ENCODE measurements at regions not wholly inside any gene's neighbourhood (a gene's known extent, or its start where the extent isn't known, plus 50 kb on each side); places are given as distances from the start of the nearest gene placed in this dataset.

DNA sequence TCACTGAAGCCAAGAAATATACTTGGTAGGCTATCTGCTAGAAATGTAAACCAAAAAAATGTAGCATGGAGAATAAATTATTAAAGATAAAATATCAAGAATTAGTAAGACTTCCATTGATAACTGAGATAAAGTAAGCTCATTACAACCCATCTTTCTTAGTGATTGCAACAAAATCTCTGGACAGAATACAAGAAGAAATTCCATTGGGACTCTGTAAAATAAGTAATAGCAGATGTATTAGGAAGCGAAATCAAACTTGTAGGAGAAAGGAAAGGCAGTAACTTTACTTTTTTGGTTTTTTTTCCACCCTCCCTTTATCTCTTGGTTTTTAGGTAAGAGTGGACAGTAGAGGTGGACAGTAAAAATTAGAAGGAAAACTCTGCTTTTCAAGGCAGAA is 605.7 kb downstream of the DACH1 start:
- Mint-ChIP-seq H3K9me3 (ENCODE audit: low read depth) (no peaks in the 10 kb centered on the region), H3K4me3 (ENCODE audit: unreplicated experiment) (no peak overlapping the region), H3K27me3 (ENCODE audit: low read depth) (peaks cover 4% of the 10 kb centered on the region), H3K27ac (ENCODE audit: unreplicated experiment) (no peak overlapping the region), H3K36me3 (ENCODE audit: low read depth) (no peaks in the 10 kb centered on the region), H3K4me1 (ENCODE audit: low read depth) (no peaks in the 10 kb centered on the region)
- DNase-seq (ENCODE audit: low spot score) = no peak
- TF ChIP-seq, protein P1, sequence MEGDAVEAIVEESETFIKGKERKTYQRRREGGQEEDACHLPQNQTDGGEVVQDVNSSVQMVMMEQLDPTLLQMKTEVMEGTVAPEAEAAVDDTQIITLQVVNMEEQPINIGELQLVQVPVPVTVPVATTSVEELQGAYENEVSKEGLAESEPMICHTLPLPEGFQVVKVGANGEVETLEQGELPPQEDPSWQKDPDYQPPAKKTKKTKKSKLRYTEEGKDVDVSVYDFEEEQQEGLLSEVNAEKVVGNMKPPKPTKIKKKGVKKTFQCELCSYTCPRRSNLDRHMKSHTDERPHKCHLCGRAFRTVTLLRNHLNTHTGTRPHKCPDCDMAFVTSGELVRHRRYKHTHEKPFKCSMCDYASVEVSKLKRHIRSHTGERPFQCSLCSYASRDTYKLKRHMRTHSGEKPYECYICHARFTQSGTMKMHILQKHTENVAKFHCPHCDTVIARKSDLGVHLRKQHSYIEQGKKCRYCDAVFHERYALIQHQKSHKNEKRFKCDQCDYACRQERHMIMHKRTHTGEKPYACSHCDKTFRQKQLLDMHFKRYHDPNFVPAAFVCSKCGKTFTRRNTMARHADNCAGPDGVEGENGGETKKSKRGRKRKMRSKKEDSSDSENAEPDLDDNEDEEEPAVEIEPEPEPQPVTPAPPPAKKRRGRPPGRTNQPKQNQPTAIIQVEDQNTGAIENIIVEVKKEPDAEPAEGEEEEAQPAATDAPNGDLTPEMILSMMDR (IDR thresholded peaks at IDR 0.05) = no peak

DNA sequence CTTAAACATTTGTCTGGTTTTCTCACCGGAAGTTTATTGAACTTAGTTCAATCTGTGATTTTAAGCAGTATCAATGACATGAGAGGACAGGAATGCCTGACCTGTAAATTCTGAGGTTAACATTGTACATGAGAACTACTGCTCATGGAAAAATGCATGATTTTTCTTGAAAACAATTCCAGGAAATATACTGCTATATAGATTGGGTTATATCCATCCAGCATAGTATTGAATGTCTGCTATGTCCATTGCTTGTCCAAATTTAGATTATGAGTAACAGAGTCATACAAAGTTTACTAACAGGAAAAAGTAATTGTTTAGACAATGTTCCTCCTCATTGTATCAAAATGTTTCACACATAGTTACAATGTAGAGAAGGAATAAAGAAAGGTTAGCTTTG is 606.8 kb downstream of the DACH1 start:
- Mint-ChIP-seq H3K4me3 (ENCODE audit: unreplicated experiment) (no peak overlapping the region), H3K9me3 (ENCODE audit: low read depth) (no peaks in the 10 kb centered on the region), H3K27me3 (ENCODE audit: low read depth) (peaks cover 4% of the 10 kb centered on the region), H3K4me1 (ENCODE audit: low read depth) (no peaks in the 10 kb centered on the region), H3K36me3 (ENCODE audit: low read depth) (no peaks in the 10 kb centered on the region), H3K27ac (ENCODE audit: unreplicated experiment) (no peak overlapping the region)
- no peak for DNase-seq (ENCODE audit: low spot score)
- TF ChIP-seq, protein P1 (IDR thresholded peaks at IDR 0.05) = no peak

DNA sequence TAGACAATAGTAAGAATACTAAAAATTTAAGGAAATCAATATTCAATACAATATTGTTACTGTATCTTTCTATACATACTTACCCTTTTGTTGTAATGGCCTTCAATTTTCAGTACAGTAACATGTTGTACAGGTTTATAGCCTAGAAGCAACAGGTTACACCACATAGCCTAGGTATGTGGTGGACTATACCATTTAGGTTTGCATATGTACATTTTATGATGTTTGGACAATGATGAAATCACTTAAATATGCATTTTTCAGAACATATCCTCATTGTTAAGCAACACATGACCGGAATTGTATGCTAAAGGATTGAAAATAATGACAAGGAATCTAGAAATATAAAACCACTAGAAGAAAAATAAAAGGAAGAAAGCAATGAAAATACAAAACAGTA is 611.4 kb downstream of the DACH1 start:
- no peaks in the 10 kb centered on the region for H3K27me3 Mint-ChIP-seq (ENCODE audit: low read depth)
- H3K36me3 Mint-ChIP-seq (ENCODE audit: low read depth) = no peaks in the 10 kb centered on the region
- DNase-seq (ENCODE audit: low spot score) = no peak
- H3K4me3 Mint-ChIP-seq (ENCODE audit: unreplicated experiment) = no peak overlapping the region
- H3K9me3 Mint-ChIP-seq (ENCODE audit: low read depth) = no peaks in the 10 kb centered on the region
- H3K27ac Mint-ChIP-seq (ENCODE audit: unreplicated experiment) = no peak overlapping the region
- TF ChIP-seq, protein P1 (IDR thresholded peaks at IDR 0.05) = no peak
- H3K4me1 Mint-ChIP-seq (ENCODE audit: low read depth) = no peaks in the 10 kb centered on the region

DNA sequence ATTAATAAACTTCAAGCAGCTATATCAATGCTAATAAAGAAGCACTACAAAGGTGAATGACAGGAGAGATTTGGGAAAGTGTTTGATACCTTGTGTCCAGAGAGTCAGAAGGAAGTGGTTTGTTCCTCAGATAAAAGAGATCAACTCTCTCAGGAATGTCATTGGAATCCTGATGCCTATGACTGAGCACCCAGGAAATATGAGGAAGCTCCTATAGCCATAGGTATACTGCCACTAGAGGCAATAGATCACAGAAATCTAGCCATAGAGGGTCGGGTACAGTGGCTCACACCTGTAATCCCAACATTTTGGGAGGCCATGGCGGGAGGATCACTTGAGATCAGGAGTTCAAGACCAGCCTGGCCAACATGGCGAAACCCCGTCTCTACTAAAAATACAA is 612.6 kb downstream of the DACH1 start:
- no peaks in the 10 kb centered on the region for H3K9me3 Mint-ChIP-seq (ENCODE audit: low read depth)
- no peaks in the 10 kb centered on the region for H3K4me1 Mint-ChIP-seq (ENCODE audit: low read depth)

DNA sequence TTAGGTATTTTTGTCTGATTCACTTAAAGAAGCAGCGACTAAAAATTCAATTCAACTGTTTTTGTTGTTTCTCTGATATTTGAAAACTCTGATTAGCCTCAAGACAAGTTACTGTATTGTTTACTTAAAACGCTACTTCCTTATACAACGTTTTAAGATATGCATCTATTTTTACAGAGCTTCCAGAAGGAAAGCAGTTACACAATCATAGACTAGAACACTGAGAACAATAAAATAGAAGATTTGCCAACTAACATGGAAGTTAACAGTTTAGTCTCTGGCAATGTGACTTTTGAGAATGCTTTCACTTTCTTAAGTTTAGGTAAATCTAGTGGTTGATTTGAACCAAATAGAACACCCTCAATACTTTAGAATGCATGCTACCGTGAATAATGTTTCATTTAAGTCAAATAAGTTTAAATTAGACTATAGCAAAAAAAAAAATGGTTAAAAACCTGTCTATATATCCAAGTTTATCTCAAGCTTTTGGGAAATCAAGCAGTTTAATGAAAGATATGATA is 614.8 kb downstream of the DACH1 start:
- no peak for DNase-seq (ENCODE audit: low spot score)
- H3K36me3 Mint-ChIP-seq (ENCODE audit: low read depth) = no peaks in the 10 kb centered on the region
- TF ChIP-seq, protein P1 (IDR thresholded peaks at IDR 0.05) = no peak
- no peaks in the 10 kb centered on the region for H3K9me3 Mint-ChIP-seq (ENCODE audit: low read depth)
- H3K4me3 Mint-ChIP-seq (ENCODE audit: unreplicated experiment) = no peak overlapping the region
- H3K27ac Mint-ChIP-seq (ENCODE audit: unreplicated experiment) = no peak overlapping the region
- no peaks in the 10 kb centered on the region for H3K27me3 Mint-ChIP-seq (ENCODE audit: low read depth)
- H3K4me1 Mint-ChIP-seq (ENCODE audit: low read depth) = no peaks in the 10 kb centered on the region

More for the DNA sequence above, 612.6 kb downstream of the DACH1 start:
- Mint-ChIP-seq H3K4me3 (ENCODE audit: unreplicated experiment) (no peak overlapping the region), H3K27ac (ENCODE audit: unreplicated experiment) (no peak overlapping the region), H3K27me3 (ENCODE audit: low read depth) (no peaks in the 10 kb centered on the region), H3K36me3 (ENCODE audit: low read depth) (no peaks in the 10 kb centered on the region)
- TF ChIP-seq, protein P1 (IDR thresholded peaks at IDR 0.05) = no peak
- DNase-seq (ENCODE audit: low spot score) = peak; percentile 9
